ENCODE measurements at regions not wholly inside any gene's neighbourhood (a gene's known extent, or its start where the extent isn't known, plus 50 kb on each side); places are given as distances from the start of the nearest gene placed in this dataset.
"Not testable (repeated sequence)": the region's sequence is repeated elsewhere in the genome, so short reads cannot be mapped to it uniquely, and the experiment has no call there.

- no peak for DNase-seq (ENCODE audit: low spot score)
Measured at GRCh38 chr5:60488466-60489130, 211.4 kb downstream of the DEPDC1B start.

DNA sequence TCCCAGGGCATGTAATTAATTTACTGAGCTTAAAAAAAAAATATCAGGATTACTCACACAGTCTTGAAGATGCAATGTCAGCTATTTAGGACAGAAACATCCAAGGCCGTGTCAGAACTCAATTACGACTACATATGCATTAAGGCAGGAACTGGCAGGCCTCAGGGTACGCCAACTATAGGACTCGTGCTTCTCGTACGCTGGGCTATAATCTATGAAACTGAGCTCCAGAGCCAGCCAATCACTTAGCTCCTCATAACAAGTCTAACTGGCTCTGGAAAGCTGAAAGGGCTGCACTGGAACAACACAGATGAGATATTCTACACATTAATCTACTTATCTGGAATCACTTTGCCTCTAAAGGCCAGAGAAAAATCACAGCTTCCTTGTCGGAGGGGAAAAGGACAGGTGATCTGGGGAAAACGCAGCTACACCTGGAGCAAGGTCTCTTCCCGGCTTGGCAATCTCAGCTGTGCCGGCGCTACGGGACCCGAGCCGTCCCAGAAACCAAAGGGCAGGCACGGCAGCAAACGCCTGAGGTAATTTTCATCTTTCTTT, 212.0 kb downstream of the DEPDC1B start:
- peak; percentile 19 for DNase-seq (ENCODE audit: low spot score)

DNA sequence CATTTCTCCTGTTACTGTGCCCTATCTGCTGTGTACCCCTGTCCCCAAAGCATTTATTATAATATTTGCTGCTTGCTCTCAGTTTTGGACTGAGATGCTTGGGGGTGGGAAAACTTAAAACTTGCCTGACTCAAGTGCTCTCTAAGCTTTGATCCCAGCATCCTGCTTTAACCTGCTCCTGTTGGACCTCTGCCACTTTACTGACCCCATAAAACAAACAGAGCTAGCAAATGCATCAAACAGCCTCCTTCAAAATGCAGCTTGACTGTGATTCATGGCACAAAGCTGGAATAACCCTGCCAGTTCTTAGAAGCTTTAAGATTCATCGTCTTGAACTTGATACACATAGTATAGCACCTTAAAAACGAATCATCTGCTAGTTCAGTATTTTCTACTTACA, 212.5 kb downstream of the DEPDC1B start:
- no peak for DNase-seq (ENCODE audit: low spot score)

DNA sequence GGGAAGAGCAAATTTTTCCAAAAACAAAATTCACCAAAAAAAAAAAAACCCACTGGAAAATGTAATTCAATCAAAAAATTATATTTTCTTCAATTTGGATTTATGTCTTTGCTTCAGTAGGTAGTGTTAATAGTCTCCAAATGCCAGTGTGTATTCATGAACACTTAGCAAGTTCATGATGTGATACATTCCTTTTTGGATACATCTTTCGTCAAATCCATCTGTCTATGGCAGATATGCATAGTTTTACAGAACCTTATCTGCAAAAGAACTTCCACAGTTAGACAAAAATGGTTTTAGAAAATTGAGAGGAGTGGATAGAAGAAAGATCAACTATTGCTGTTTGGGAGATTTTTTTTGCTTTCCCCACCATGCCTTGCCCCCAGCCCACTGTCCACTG, 214.6 kb downstream of the DEPDC1B start:
- no peak for DNase-seq (ENCODE audit: low spot score)

GRCh38 chr5:60483050-60483449, 216.9 kb downstream of the DEPDC1B start:
- no peak for DNase-seq (ENCODE audit: low spot score)

GRCh38 chr5:60482301-60482700, 217.7 kb downstream of the DEPDC1B start:
- DNase-seq (ENCODE audit: low spot score): no peak

GRCh38 chr5:60479542-60479941, 220.4 kb downstream of the DEPDC1B start:
- DNase-seq (ENCODE audit: low spot score): no peak

- DNase-seq (ENCODE audit: low spot score): no peak
Measured at GRCh38 chr5:60477849-60478248, 222.1 kb downstream of the DEPDC1B start.

DNA sequence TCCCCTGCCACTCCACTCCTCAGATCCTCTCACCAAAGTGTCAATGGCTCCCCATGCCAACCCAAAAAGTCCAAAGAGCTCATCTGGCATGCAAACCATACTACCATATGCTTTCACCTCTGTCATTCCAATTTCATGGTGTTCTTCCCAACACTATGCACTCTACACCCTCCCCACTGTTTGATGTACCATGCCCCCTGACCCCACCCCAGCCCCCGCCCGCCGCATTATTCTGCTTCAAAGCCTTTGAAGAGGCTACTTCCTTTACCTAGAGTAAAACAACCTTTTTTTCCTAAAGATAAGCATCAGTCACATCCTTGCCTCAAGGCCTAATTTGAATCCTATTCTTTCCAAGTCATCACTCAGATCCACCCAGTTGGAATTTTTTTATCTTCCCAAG, 226.3 kb downstream of the DEPDC1B start:
- no peak for DNase-seq (ENCODE audit: low spot score)

DNA sequence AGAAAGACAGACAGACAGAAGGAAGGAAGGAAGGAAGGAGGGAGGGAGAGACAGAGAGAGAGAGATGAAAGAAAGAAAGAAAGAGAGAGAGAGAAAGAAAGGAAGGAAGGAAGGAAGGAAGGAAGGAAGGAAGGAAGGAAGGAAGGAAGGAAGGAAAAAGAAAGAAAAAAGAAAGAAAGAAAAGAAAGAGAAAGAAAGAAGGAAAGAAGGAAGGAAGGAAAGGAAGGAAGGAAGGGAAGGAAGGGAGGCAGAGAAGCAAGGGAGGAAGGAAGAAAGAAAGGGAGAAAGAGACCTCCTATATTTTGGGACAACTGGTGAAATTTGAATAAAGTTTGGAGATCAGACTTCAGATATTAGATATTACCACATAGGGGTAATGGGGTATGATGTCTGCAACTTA, 226.9 kb downstream of the DEPDC1B start:
- DNase-seq (ENCODE audit: low spot score): not testable (repeated sequence)

GRCh38 chr5:60470881-60471280, 229.1 kb downstream of the DEPDC1B start:
- DNase-seq (ENCODE audit: low spot score): no peak

DNA sequence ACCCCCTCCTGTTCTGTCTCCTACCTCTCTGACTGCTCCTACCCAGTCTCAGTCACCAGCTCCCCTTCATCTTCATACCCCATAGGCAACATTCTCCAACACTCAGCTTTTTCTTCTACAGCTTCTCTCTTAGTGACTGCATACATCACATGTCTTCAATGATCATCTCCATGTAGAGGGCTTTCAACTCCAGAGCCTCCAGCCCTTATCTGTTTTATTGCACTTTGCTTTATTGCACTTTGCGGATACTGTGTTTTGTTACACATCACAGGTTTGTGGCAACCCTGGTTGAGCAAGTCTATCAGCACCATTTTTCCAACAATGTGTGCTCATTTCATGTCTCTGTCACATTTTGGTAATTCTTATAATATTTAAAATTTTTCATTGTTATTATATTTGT, 230.7 kb downstream of the DEPDC1B start:
- DNase-seq (ENCODE audit: low spot score): no peak

DNA sequence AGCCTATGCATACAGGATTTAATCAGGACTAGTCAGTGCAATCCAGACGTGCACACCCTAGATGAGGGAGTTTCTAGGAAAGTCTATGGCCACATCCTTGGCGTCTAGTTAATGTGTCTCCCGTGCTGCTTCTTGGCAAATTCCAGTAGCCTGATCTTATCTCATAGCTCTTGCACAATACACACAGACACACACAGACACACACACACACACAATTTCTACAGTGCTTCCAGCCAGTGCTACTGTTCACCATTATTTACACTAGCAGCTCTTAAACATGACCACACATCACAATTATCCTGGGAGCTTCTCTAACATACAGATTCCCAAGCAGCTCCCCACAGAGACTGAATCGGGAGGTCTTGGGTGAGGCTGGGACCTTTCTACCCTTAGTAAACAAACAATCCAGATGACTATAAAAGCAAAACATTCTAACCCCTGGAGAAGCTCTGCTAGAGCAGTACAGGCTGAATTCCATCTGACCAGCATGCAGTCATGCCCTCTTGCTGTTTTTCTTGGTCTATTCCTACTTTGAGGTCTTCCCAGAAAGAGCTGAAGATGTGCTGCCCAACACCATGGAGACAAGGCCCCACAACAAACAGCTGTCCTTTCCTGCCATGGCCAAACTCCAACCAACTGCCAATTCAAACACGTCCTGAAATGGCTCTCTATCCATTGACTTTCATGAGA, 236.6 kb downstream of the DEPDC1B start:
- DNase-seq (ENCODE audit: low spot score): no peak

- no peak for DNase-seq (ENCODE audit: low spot score)
Measured at GRCh38 chr5:60458666-60459065, 241.3 kb downstream of the DEPDC1B start.

GRCh38 chr5:60457233-60457632, 242.7 kb downstream of the DEPDC1B start:
- no peak for DNase-seq (ENCODE audit: low spot score)

- no peak for DNase-seq (ENCODE audit: low spot score)
Measured at GRCh38 chr5:60455589-60455988, 244.4 kb downstream of the DEPDC1B start.

GRCh38 chr5:60454277-60454676, 245.7 kb downstream of the DEPDC1B start:
- DNase-seq (ENCODE audit: low spot score): not testable (repeated sequence)

GRCh38 chr5:60453186-60453976, 246.6 kb downstream of the DEPDC1B start:
- no peak for DNase-seq (ENCODE audit: low spot score)

- no peak for DNase-seq (ENCODE audit: low spot score)
Measured at GRCh38 chr5:60448600-60448999, 251.4 kb downstream of the DEPDC1B start.

DNA sequence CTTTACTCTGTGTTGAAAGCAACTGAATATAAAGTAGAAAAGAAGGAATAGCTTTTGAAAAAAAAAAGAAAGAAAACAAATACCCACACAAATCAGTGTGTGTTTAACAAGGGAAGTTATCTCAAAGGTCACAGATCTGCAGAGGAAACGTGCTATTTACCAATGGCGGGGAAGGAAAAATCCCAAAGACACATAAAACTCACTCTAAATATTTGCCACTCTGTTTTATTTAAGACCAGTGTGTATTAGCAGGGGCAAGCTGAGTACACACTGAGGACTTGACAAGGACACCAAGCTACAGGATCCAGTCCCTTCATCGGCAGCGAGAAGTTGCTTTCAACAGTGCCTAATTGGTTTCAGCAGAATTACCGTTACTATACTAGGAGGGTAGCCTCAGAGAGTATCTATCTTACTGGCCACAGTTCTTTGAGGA, 252.5 kb downstream of the DEPDC1B start:
- DNase-seq (ENCODE audit: low spot score): no peak

DNA sequence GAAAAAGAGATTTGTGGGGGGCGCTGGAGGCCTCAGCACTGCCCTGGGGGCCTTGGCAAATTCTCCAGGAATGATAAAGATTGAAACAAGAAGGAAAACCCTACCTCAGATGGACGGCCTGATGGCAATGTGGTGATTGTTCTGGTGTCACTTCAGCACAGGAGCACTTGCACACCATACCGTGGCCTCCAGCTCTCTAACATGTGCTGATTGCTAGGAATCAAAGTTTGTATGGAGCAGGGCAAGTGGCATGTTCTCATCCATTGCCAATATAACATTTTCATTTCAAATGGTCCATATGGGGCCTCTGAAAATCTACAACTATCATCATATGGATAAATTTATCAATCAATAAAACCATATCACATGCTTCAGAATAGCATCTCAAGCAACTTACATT, 253.0 kb downstream of the DEPDC1B start:
- no peak for DNase-seq (ENCODE audit: low spot score)

DNA sequence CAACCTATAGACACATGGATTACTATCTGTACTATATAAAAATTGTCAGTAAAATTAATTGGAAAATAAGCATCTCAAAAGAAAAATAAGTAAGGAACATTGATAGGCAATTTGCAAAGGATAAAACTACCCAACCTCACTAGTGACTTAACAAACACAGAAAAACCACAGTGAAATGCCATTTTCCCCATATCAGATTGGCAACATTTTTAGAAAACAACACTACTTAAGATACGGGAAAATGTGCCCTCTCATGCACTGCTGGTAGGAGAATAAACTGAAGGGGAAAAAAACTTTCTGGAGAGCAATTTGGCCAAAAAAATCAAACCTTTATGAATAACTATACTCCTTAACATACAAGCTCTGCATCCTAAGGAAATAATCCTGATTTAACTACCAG, 254.0 kb downstream of the DEPDC1B start:
- no peak for DNase-seq (ENCODE audit: low spot score)

DNA sequence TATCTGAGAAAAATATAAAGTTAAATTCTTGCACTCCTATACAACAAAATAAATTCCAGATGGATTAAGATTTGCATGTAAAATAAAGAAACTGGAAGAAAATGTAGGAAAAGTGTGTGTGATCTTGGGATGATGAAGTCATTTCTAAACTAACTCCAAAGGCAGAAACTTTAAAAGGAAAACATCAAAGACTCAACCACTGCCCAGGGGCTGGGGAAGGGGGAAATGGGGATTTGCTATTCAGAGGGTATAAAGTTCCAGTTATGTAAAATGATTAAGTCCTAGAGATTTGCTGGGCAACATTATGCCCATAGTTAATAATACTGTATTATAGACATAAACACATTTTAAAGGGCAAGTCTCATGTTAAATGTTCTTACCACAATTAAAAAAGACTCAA, 254.5 kb downstream of the DEPDC1B start:
- no peak for DNase-seq (ENCODE audit: low spot score)

Data from AG08395 (cell line).